Duodenal mucosa (tissue), 2 donors: ENCODE measurements at regions not wholly inside any gene's neighbourhood (a gene's known extent, or its start where the extent isn't known, plus 50 kb on each side); places are given as distances from the start of the nearest gene placed in this dataset.
A peak's percentile ranks its signal among the peaks of the same experiment; 100 is the strongest.
"Not testable (repeated sequence)": the region's sequence is repeated elsewhere in the genome, so short reads cannot be mapped to it uniquely, and the experiment has no call there.

Experiments used
- H3K27ac ChIP-seq: one replicate; pipeline ENCODE4 v1.7.0; 2013; ENCODE audit warnings: low read depth, low read length
- H3K27me3 ChIP-seq, 2 donors: one replicate each; pipeline ENCODE4 v1.7.0; 2013; ENCODE audit warnings: low read length in 2 of 2, control low read depth in 1 of 2; ENCODE audit not compliant: insufficient read depth in 2 of 2, control insufficient read depth in 1 of 2
- H3K36me3 ChIP-seq, 2 donors: one replicate each; pipeline ENCODE4 v1.7.0; 2013; ENCODE audit warnings: low read length in 2 of 2, control low read depth in 1 of 2; ENCODE audit not compliant: insufficient read depth in 2 of 2, control insufficient read depth in 1 of 2
- H3K4me1 ChIP-seq, 2 donors: one replicate each; pipeline ENCODE4 v1.7.0; 2013; ENCODE audit warnings: low read length in 2 of 2, control low read depth in 1 of 2; ENCODE audit not compliant: insufficient read depth in 2 of 2, control insufficient read depth in 1 of 2
- H3K4me3 ChIP-seq, 2 donors: one replicate each; pipeline ENCODE4 v1.7.0; 2013; ENCODE audit warnings: low read length in 2 of 2, low read depth in 1 of 2
- H3K9ac ChIP-seq, 2 donors: one replicate each; pipeline ENCODE4 v1.7.0; 2013; ENCODE audit warnings: low read length in 2 of 2, low read depth in 1 of 2
- H3K9me3 ChIP-seq, 2 donors: one replicate each; pipeline ENCODE4 v1.7.0; 2013; ENCODE audit warnings: low read length in 2 of 2, control low read depth in 1 of 2; ENCODE audit not compliant: control insufficient read depth in 1 of 2

DNA sequence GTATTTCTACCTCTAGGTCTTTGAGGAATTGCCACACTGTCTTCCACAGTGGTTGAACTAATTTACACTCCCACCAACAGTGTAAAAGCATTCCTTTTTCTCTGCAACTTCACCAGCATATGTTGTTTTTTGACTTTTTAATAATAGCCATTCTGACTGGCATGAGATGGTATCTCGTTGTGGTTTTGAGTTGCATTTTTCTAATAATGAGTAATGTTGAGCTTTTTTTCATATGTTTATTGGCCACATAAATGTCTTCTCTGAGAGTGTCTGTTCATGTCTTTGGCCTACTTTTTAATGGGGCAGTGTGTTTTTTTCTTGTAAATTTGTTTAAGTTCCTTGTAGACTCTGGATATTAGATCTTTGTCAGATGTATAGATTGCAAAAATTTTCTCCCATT lies 121.2 kb downstream of the HNMT start:
- H3K4me1 ChIP-seq, H3K27me3 ChIP-seq: not testable (repeated sequence)

DNA sequence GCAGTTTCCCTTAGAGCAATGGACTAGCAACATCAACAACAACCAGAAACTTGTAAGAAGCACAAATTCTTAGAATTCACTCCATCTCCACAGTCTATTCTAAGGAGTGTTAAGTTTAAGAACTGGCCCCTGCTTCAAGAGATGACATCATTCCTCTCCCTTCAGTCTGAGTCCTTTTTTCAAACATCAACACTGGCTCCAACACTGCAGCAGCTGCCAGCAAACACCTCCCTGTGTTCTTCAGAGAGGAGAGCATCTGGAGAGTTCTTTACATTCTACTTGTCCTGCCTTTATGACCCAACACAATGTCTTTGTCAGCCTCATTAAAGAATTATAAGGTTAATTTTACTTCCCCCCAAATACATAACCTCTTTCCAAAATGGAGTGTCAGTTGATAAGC lies 122.3 kb downstream of the HNMT start:
- no peaks in the 10 kb centered on the region for H3K36me3 ChIP-seq
- H3K4me1 ChIP-seq: peaks cover 7 to 9% of the 10 kb centered on the region in 2 donors
- H3K27me3 ChIP-seq: no peaks in the 10 kb centered on the region
- no peak overlapping the region for H3K4me3 ChIP-seq
- H3K9ac ChIP-seq: no peak overlapping the region
- no peaks in the 10 kb centered on the region for H3K9me3 ChIP-seq
- no peak overlapping the region for H3K27ac ChIP-seq

More for the DNA sequence above, 121.2 kb downstream of the HNMT start:
- H3K36me3 ChIP-seq, H3K27ac ChIP-seq, H3K9ac ChIP-seq, H3K9me3 ChIP-seq, H3K4me3 ChIP-seq: not testable (repeated sequence)

DNA sequence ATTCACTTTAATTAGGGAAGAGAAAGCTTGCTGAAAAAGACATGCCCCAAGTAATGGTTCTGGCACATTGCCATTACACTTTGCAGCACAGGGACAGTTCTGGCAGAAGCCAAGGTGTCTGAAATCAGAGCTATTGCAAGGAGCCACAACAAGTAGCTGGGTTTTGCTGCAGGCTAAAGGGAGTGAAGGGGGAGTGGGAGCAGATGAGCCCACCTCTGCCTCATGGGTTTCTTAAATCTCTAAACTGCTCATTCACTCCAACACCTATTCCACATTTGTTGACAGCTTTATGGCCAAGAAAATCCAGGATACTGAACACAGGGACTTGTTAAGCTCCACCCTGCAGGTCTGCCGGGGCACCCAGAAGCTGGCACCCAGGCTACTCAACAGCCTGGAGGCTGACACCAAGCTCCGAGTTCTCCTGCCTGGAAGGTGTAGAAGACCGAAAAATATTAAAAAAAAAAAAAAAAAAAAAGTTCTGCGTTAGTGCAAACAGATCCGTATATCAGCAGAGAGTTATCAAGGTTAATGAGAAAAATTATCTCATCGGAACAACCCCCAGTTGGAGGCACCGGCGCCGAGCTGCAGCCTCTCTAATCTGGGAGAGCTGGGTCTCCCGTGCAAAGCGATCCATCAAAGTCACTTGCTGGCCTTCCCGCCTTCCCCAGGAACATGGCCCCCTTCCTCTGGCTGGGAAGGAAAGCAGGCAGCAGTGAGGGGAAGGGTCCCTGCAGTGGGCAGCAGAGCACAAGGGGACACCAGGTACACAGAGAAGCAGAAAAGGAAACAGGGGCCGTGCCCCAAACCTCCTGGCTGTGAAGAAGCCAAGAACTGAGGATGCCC lies 123.7 kb downstream of the HNMT start:
- Histone ChIP-seq H3K9ac (no peak overlapping the region), H3K9me3 (no peaks in the 10 kb centered on the region), H3K36me3 (no peaks in the 10 kb centered on the region), H3K4me3 (peak overlapping the region; percentile 36 to 65), H3K27me3 (no peaks in the 10 kb centered on the region), H3K4me1 (peaks cover 7 to 9% of the 10 kb centered on the region in 2 donors), H3K27ac (no peak overlapping the region)

- Histone ChIP-seq H3K9ac (no peak overlapping the region), H3K9me3 (no peaks in the 10 kb centered on the region), H3K36me3 (no peaks in the 10 kb centered on the region), H3K4me3 (no peak overlapping the region), H3K27me3 (no peaks in the 10 kb centered on the region), H3K27ac (no peak overlapping the region), H3K4me1 (peaks cover 7 to 9% of the 10 kb centered on the region in 2 donors)
Measured at GRCh38 chr2:138090330-138090729, 126.1 kb downstream of the HNMT start.

DNA sequence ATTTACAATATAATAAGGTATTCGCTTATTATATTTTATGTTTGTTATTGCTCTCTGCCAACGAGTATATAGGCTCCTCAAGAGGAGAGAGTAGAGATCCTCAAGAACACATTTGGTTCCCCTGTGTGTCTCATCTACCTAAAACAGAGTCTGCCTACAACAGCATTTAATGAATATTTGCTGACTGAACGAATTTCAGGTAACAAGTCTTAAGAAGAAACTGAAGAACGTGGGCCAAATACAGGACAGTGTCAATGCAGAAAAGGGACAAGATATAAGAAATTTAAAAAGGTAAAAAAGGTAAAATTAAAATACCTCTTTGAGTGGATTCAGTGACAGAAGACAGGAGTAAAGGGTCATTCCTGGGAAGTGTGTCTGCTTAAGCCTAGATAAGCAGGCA lies 129.2 kb downstream of the HNMT start:
- Histone ChIP-seq H3K4me3 (no peak overlapping the region), H3K27me3 (no peaks in the 10 kb centered on the region), H3K9ac (no peak overlapping the region), H3K9me3 (no peaks in the 10 kb centered on the region), H3K36me3 (no peaks in the 10 kb centered on the region), H3K4me1 (no peaks in the 10 kb centered on the region), H3K27ac (no peak overlapping the region)

- Histone ChIP-seq H3K27ac (no peak overlapping the region), H3K4me1 (no peaks in the 10 kb centered on the region), H3K27me3 (no peaks in the 10 kb centered on the region), H3K9me3 (no peaks in the 10 kb centered on the region), H3K36me3 (no peaks in the 10 kb centered on the region), H3K4me3 (no peak overlapping the region), H3K9ac (no peak overlapping the region)
Measured at GRCh38 chr2:138094031-138094430, 129.8 kb downstream of the HNMT start.

- H3K27ac ChIP-seq: no peak overlapping the region
- H3K9ac ChIP-seq: no peak overlapping the region
- no peak overlapping the region for H3K4me3 ChIP-seq
- no peaks in the 10 kb centered on the region for H3K27me3 ChIP-seq
- no peaks in the 10 kb centered on the region for H3K9me3 ChIP-seq
- H3K4me1 ChIP-seq: no peaks in the 10 kb centered on the region
- H3K36me3 ChIP-seq: no peaks in the 10 kb centered on the region
Measured at GRCh38 chr2:138095336-138095735, 131.1 kb downstream of the HNMT start.

GRCh38 chr2:138099288-138099687 lies 135.0 kb downstream of the HNMT start:
- H3K27ac ChIP-seq, H3K9ac ChIP-seq, H3K27me3 ChIP-seq, H3K4me1 ChIP-seq, H3K9me3 ChIP-seq, H3K4me3 ChIP-seq, H3K36me3 ChIP-seq: not testable (repeated sequence)

DNA sequence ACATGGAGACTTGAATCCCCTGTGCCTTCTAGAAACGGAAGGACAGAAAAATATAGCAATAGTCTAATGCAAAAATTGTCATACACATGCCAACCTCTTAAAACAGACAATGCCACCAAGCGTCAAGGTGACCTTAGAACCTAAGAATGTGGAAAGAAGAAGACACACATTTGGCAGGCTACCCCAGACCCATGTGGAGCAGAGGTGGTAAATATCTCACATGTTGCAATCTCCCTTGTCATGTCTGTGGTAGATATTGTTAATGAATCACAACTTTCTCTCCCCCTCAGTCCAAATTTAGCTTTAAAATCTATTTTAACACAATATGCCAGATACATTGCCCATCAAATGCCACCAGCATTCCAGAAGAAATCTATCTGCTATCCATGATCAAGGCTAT lies 137.4 kb downstream of the HNMT start:
- Histone ChIP-seq H3K4me3 (no peak overlapping the region), H3K9me3 (no peaks in the 10 kb centered on the region), H3K9ac (no peak overlapping the region), H3K4me1 (no peaks in the 10 kb centered on the region), H3K36me3 (no peaks in the 10 kb centered on the region), H3K27me3 (no peaks in the 10 kb centered on the region), H3K27ac (no peak overlapping the region)

DNA sequence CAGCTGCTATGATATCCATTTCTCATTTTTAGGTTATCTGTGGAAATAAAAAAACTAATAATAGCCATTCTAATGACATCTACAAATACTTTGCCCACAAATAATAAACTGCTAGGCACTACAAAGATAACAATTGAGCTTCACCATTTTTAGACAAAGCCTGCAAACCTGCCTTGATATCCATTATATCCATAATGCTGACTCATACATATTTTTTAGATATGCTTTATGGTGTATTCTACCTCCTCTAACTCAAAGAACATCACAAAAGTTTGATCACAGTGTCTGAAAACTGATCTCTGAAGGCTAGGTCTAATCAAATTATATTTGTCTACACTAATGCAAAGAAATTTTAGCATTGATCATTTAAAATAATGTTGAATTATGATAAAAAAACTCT lies 138.4 kb downstream of the HNMT start:
- no peak overlapping the region for H3K27ac ChIP-seq
- no peaks in the 10 kb centered on the region for H3K27me3 ChIP-seq
- H3K4me1 ChIP-seq: no peaks in the 10 kb centered on the region
- no peaks in the 10 kb centered on the region for H3K9me3 ChIP-seq
- H3K36me3 ChIP-seq: no peaks in the 10 kb centered on the region
- H3K4me3 ChIP-seq: no peak overlapping the region
- no peak overlapping the region for H3K9ac ChIP-seq
